RCC 7860 (cell line): ENCODE measurements at regions not wholly inside any gene's neighbourhood (a gene's known extent, or its start where the extent isn't known, plus 50 kb on each side); places are given as distances from the start of the nearest gene placed in this dataset.
"Not testable (repeated sequence)": the region's sequence is repeated elsewhere in the genome, so short reads cannot be mapped to it uniquely, and the experiment has no call there.

Source experiments
- DNase-seq: peaks from one replicate; pipeline ENCODE4 v3.0.0-alpha.2; 2015; ENCODE audit warnings: low spot score
- FAIRE-seq: peaks from 2 replicates; lab custom pipeline; 2012; peaks lifted over from hg19 to GRCh38; lab: Jason Lieb, UNC

DNA sequence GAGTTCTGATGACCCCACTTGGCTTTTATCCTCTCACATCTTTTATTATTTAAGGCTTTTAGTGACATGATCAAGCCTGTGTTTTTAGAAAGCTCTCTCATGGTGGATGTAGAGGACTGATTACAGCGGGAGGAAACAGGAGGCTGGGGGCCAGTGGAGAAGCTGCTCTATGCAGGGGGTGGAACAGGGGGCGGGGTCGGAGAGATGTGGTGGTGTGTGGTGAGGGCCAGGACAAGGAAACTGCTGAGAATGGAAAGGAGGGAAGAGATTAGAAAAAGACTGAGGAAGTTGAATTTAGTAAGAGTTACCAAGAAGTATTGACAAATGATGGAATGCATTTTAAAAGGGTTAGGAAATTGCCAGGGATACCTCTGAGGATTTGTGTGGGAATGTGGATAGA, 292.2 kb downstream of the ZIC3 start:
- DNase-seq (no peak), FAIRE-seq (no peak)

DNA sequence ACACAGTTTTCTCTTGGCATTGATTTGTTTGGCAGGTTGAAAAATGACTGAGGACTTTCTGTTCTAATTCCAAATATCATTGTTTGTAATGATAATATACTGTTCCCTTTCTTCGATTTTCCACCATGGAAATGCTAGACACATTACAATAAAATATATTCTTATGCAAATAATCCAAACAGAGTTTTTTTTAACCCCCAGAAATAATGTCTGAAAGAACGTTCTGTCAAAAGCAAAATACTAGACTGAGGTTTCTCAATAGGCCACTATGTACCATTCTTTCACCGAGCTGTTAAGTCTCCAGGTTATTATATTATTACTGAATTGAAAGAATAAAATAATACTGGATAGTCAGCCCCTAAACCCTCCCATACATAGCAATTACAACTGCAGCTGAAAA, 312.5 kb downstream of the ZIC3 start:
- DNase-seq = no peak
- no peak for FAIRE-seq

DNA sequence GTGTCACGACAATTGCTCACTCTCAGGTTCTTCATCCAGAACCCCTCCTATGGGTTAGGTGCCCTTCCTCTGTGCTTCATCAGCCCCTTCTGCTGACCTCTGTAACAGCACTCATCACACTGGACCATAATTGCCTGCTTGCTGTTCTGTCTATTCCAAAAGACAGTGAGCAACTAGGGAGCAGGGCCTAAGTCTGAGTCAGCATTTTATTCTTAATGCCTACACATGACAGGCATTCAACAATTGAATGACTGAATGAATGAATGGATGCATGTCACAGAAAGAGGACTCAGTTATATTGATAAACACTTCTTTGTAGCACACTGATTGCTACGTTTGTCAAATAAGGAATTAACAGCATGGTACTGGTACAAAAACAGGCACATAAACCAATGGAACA, 317.0 kb downstream of the ZIC3 start:
- no peak for FAIRE-seq
- no peak for DNase-seq

DNA sequence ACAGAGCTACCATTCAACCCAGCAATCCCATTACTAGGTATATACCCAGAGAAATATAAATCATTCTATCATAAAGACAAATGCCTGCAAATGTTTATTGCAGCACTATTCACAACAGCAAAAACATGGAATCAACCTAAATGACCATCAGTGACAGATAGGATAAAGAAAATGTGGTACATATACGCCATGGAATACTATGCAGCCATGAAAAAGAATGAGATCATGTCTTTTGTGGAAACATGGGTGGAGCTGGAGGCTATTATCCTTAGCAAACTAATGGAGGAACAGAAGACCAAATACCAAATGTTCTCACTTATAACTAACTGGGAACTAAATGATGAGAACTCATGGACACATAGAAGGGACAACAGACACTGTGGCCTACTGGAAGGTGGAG, 318.9 kb downstream of the ZIC3 start:
- FAIRE-seq, DNase-seq: not testable (repeated sequence)

DNA sequence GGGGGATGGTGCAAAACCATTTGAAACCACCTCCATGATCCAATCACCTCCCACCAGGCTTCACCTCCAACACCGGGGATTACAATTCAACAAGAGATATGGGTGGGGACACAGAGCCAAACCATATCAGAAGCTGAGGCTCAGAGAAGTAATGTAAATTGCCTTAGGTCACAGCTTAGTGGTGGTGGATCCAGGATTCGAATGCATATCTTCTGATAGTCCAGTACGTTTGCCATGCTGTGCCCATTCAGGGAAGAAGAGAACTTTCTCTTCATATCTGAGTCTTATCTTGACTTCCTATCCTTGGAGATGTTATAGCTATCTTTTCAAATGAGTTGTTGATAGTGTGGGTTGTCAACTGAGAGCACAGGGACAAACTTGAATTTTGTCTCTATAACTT, 325.5 kb downstream of the ZIC3 start:
- DNase-seq = no peak
- no peak for FAIRE-seq

DNA sequence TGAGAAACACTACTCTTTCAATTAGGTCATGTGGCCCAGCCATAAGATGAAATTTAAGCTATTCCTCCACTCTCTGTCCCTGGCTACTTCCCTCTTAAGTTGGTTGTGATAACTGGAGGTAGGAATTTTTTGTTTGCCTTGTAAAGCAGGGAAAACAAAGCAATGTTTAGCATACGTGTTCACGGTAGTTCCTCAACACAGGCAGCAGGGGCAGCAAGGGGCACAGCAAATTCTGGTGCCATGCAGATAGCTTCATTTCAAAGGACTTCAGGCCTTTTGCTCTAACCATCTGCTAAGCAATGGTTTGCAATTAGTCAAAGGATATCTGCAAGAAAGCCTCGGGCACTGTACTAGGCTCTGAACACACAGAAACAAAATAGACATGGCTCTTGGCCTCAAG, 330.2 kb downstream of the ZIC3 start:
- FAIRE-seq = no peak
- no peak for DNase-seq

DNA sequence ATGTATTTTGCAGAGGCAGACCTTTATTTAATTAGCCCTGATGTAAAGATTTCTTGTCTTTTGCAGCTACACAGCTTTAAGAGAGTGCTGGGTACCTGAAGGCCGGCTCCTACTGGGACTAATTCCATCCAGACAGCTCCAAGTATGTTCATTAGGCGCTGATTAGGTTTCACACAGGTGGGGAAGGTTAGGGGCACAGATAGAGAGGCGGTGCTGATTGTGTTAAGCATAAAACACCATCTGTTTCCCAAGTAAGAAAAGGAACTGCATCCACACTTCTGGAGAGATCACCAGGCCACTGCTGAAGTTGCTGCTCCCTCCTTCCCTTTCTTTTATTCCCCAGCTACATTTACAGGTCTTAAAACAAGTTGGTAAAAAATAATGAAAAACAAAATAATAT, 349.5 kb downstream of the ZIC3 start:
- no peak for DNase-seq
- no peak for FAIRE-seq

DNA sequence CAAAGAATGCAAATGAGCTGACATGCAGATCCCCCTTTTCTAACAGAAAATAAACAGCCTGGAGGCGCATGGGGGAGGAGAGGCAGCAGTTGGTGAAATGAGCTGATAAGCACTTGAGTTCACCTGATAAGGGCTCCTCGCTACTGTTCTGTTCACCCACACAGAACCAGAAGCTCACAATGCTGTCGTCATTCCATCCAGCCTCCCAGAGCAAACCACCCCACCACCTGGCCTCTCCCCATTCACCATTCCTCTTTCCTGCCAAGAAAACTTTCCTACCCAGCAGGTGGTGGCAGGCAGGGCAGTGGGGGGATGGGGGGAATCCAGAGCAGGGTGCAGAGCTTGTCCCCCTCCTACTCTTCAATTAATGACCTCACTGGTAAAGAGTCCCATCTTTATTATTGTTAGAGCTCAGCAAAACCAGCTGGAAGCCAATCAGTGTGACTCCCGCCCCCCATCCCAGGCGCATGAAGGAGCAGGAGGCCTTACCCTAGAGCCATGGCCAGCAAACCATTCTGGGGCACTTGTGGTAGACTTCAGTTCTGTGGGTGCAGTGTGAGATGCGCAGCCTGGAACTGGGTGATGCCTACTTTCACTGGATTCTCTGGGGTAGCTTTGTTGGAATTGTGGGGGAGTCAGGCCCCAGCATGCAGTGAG, 350.3 kb downstream of the ZIC3 start:
- FAIRE-seq (no peak), DNase-seq (no peak)

DNA sequence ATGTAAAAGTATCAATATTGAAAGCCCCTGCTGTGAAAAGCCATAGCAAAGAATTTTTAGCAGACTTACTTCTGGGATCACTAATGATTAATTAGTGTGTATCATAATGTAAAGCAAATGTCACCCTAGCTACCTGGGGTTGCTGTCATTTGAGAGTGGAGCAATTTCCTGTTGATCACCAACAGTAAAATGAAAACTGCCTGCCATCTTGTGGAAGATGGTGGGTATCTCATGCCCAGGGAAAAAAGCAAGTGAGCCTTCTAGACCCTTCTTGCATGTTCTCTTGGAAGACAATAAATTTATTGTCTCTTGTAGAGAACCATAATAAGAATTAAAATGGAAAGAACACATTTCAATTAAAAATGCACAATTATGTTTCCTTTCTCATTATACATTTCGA, 360.2 kb downstream of the ZIC3 start:
- DNase-seq = no peak
- FAIRE-seq = no peak

DNA sequence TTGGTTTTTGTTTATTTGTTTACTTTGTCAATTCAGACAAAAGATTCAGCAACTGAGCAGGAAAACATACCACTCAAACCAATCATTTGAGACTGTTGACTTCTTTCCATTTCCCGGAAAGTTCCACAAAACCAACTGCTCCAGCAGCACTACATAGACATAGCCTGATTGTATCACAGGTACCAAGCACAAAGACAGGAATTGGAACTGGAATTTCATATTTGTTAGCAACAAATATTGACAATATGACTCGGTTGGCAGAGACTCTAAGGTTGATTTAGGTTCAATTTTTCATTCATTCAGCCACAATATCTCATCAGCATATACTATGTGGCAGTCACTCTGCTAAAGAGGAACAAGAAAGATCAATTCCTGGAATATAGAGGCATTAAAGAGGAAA, 364.0 kb downstream of the ZIC3 start:
- DNase-seq = no peak
- no peak for FAIRE-seq

DNA sequence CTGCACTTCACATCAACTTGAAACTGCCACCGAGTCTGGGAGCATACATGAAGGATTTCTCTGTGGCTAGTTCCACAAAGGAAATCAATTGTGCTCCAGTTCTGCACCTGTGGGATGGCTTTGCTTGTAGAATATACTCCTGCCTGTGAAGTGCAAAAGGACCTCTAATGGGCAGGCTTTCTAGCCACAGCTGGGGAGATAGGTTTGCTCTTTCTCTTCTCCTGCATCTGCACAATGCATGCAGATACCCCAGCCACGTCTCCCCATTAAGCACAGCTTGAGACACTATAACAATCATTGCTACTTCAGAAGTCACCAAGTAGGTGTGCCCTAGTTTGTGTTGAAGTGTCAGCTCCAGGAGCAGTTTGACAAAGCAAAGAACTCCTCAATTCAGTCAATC, 364.6 kb downstream of the ZIC3 start:
- FAIRE-seq (no peak), DNase-seq (no peak)

DNA sequence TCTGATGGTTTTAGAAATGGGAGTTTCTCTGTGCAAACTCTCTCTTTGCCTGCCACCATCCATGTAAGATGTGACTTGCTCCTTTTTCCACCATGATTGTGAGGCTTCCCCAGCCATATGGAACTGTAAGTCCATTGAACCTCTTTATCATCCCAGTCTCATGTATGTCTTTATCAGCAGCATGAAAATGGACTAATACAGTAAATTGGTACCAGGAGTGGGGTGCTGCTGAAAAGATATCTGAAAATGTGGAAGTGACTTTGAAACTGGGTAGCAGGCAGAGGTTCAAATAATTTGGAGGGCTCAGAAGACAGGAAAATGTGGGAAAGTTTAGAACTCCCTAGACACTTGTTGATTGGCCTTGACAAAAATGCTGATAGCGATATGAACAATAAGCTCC, 368.3 kb downstream of the ZIC3 start:
- DNase-seq, FAIRE-seq: not testable (repeated sequence)

DNA sequence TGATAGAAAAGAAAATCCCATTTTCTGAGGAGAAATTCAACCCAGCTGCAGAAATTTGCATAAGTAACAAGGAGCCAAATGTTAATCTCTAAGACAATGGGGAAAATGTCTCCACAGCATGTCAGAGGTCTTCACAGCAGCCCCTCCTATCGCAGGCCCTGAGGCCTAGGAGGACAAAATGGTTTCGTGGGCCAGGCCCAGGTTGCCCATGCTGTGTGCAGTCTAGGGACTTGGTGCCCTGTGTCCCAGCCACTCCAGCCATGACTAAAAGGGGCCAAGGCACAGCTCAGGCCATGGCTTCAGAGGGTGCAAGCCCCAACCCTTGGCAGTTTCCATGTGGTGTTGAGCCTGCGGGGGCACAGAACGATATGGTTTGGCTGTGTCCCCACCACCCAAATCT, 369.0 kb downstream of the ZIC3 start:
- not testable (repeated sequence) for FAIRE-seq, DNase-seq

DNA sequence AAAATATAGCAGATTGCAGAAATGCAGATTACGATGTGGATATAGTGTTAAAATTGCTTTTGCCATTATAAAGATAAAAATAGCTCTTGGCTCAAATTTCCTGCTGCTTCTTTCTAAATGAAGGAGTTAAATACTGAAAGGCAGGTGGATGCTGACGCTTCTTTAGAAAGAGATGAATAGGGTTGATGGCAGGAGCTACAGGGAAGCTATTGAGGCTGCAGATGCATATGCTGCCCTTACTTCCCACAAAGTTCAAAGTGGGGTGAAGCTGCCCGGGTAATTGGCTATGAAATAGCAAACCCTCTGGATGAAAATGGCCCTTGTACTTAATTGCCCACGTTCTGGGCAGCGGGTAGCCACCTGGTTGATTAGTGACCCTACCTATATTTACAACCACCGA, 379.5 kb downstream of the ZIC3 start:
- FAIRE-seq = no peak

DNA sequence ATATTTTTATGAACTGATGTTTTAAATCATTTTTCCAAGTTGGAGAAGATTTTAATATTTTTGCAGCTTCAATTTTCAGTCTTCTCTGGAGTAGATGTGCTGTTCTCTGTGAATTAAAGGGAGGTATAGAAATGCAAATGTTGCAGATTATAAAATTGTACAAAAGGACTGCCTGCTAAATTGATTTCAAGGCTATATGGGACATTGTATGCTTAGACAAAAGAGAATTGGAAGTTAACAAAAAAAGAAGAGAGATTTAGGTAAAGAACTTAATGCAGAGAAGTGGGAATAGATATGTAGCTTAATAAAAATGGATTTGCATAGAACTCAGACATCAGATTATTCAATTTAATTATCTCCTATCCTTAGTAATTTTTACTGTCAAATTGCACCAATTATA, 403.3 kb downstream of the ZIC3 start:
- FAIRE-seq (no peak), DNase-seq (no peak)

More for the DNA sequence above, 379.5 kb downstream of the ZIC3 start:
- no peak for DNase-seq

DNA sequence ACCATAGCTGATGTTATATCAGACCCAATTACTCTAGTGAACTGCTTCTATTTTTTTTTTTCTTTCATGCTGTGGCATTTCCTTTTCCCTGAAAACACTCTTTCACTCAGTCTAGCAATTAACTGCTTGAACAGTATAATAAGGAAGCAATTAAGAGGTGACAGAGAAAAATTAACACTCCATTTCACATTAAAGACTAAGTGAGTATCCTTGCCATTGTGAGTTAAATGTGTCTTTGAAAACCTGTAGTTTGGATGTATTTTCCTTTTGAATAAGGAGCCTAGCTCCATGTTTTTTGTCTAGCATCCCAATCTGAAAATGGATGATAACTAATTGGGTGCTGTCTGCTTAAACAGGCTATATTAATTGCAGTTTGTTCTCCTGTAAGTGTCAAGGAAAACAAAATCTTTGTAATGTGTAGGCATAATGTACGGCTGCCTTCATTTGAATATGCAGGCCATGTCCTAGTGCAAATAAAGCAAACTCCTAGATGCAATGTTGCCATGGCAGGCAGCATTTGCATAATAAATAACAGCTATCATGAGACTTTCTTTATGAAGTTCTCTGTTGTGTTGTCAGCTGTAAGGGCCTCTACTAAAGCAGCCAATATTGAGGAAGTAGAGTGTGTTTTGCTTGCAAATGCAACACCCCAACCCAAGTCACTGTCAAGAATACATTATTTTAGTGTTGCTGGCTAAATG, 416.7 kb downstream of the ZIC3 start:
- FAIRE-seq (no peak), DNase-seq (no peak)

DNA sequence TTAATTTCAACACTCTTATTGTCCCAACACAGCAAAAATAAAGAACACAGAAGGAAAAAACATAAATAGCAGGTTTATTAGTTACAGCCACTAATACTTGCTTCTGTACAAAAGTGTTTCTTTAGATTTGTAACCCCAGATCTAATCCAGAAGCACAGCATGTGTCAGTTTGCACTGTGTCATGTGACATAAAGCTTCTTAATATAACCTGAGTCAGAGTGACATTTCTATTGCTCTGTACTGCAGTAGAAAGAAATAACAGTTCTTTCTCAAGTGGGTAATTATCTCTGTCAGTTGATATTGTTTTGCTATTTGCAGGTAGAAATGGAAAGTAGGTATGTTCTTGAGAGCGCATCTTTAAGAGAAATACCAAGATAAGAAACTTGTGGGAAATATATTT, 422.5 kb downstream of the ZIC3 start:
- DNase-seq = no peak
- FAIRE-seq = no peak

DNA sequence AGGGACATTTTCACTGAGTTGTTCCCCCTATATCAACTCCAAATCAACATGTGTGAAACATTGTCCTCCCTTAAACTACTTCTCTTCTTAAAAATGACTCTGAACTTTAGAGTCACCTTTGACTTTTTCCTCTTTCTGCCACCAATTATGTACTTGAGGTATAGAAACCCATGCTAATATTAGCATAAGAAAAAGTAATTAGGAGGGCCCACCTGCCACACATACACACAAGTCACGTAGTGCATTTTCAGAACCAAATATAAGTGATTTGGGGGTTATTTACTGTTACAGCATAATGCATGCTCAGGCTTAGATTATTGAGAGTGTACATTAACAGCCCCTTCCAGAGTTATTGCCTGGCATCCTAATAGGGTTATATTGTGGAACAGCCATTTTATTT, 432.7 kb downstream of the ZIC3 start:
- DNase-seq = no peak
- no peak for FAIRE-seq

DNA sequence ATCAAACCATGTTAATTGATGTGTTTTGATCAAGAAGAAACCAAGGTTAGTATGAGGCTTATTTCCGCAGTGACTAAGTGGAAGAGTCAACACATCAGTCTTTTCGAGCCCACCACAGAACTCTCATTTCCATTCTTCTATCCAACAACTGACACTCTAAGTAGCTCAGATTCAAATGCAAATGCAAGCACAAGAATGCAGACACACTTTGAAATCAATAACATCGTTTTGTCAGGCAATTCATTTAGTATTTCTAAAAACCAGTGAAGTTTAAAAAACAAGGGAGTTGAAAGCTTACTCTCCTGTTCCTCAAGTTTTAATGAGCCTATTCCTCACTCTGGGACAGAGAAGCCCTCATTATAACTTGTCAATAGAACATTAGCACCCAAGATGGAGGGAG, 433.1 kb downstream of the ZIC3 start:
- DNase-seq = no peak
- no peak for FAIRE-seq

DNA sequence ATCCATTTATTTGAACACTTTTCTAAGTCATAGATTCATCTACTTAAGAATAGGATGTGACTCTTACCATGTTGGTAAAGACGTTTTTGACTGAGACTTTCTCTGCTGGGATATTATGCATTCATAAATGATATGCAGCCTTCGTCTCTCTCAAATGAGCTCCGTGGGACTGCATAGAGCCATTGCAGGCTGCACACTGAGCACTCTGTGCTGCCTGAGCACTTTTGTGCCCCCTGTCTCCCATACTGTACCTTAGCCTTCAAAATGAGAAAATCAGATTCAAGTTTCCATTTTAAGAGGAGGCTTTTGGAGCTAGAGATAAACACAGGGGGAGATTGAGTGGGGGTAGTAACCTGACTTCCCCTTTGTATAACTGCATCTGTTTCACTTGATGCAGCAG, 433.6 kb downstream of the ZIC3 start:
- FAIRE-seq (no peak), DNase-seq (no peak)

DNA sequence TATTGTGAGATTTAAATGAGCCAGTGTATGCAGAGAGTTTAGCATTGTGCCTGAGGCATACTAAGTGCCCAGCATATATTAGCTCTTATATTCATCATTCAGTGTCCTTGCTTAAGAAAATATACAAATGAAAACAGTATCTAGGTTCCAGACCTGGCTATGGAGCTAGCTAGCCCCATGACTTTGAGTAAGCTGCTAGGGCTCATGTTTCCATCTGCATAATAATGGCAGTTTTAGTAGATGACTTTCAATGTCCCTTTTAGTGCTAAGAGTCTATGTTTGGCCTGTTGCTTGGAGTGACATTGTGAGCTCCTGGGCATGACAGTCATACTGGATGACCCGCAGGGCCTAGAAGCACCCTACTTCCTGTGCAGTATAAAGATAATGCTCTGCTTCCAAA, 435.3 kb downstream of the ZIC3 start:
- FAIRE-seq = no peak
- no peak for DNase-seq

DNA sequence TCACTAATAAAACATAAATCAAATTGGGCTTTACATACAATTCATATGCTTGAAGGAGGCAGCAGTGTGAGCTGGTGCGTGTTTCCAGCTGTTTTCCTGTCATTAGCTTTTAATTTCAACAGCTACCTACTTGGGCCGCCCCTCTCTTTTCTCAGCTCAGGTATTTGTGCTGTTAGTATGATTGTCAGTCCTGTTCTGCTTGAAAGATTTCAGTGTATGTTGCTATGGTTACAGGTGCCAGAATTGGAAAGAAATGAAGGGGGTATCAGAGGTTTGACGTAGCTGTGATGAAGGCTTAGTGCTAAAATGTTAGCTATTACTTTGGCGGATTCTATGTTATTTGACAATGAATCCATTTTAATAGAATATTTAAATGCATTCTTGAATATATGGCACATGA, 440.3 kb downstream of the ZIC3 start:
- FAIRE-seq (no peak), DNase-seq (no peak)

DNA sequence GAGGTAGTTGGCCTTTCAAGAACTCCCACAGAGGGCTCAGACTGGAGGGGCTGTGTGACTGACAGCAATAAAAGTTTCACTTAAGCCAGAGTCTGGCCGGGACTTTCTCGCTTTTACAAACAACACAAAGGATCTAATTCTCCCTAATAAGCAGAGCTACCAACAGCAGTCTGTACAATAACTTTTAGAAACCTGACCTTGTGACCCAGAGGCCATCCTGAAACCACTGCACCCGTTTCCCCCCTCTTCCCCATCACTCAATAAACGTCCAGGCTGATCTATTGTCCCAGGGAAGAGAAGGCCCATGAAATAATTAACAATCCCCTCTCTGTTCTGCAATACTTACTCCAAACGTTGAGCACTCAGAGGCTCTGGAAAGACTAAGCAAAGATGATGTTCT, 442.4 kb downstream of the ZIC3 start:
- no peak for FAIRE-seq
- DNase-seq = no peak
